H1 (cell line): ENCODE measurements at regions not wholly inside any gene's neighbourhood (a gene's known extent, or its start where the extent isn't known, plus 50 kb on each side); places are given as distances from the start of the nearest gene placed in this dataset.

Experiments used
- CTBP2 ChIP-seq: IDR thresholded peaks from 2 replicates; pipeline ENCODE4 v1.7.0; 2011; ENCODE audit warnings: borderline replicate concordance, mild to moderate bottlenecking, moderate library complexity, mixed read lengths, low read length; ENCODE audit not compliant: insufficient read depth, insufficient read length
- TF ChIP-seq, protein P1 (sequence below): fragments of 300-600 bp; sonication (generic); IDR thresholded peaks from 2 replicates; pipeline ENCODE4 v1.7.1; 2012; ENCODE audit warnings: low read length, moderate library complexity, mild to moderate bottlenecking, inconsistent platforms; ENCODE audit not compliant: insufficient replicate concordance

DNA sequence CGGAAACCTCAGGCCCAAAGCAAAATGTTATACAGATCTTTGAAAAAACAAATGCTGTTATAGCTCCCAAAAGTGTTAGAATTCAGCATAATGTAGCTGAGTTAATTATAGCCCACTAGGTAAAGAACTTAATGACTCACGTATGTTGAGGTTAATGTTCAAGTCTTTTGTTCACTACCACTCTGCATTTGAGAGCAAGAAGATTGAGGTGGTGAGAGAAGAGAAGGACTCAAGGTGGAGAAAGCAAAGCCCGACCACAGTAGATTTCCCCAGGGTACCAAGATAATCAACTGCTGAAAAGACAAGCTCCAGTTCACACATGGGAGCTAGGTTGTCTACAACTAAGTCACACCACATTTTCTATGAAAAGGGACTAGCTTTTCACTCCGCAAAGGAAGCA is 480.2 kb downstream of the DTHD1 start (continued):
- no peak for TF ChIP-seq CTBP2
- TF ChIP-seq, protein P1, sequence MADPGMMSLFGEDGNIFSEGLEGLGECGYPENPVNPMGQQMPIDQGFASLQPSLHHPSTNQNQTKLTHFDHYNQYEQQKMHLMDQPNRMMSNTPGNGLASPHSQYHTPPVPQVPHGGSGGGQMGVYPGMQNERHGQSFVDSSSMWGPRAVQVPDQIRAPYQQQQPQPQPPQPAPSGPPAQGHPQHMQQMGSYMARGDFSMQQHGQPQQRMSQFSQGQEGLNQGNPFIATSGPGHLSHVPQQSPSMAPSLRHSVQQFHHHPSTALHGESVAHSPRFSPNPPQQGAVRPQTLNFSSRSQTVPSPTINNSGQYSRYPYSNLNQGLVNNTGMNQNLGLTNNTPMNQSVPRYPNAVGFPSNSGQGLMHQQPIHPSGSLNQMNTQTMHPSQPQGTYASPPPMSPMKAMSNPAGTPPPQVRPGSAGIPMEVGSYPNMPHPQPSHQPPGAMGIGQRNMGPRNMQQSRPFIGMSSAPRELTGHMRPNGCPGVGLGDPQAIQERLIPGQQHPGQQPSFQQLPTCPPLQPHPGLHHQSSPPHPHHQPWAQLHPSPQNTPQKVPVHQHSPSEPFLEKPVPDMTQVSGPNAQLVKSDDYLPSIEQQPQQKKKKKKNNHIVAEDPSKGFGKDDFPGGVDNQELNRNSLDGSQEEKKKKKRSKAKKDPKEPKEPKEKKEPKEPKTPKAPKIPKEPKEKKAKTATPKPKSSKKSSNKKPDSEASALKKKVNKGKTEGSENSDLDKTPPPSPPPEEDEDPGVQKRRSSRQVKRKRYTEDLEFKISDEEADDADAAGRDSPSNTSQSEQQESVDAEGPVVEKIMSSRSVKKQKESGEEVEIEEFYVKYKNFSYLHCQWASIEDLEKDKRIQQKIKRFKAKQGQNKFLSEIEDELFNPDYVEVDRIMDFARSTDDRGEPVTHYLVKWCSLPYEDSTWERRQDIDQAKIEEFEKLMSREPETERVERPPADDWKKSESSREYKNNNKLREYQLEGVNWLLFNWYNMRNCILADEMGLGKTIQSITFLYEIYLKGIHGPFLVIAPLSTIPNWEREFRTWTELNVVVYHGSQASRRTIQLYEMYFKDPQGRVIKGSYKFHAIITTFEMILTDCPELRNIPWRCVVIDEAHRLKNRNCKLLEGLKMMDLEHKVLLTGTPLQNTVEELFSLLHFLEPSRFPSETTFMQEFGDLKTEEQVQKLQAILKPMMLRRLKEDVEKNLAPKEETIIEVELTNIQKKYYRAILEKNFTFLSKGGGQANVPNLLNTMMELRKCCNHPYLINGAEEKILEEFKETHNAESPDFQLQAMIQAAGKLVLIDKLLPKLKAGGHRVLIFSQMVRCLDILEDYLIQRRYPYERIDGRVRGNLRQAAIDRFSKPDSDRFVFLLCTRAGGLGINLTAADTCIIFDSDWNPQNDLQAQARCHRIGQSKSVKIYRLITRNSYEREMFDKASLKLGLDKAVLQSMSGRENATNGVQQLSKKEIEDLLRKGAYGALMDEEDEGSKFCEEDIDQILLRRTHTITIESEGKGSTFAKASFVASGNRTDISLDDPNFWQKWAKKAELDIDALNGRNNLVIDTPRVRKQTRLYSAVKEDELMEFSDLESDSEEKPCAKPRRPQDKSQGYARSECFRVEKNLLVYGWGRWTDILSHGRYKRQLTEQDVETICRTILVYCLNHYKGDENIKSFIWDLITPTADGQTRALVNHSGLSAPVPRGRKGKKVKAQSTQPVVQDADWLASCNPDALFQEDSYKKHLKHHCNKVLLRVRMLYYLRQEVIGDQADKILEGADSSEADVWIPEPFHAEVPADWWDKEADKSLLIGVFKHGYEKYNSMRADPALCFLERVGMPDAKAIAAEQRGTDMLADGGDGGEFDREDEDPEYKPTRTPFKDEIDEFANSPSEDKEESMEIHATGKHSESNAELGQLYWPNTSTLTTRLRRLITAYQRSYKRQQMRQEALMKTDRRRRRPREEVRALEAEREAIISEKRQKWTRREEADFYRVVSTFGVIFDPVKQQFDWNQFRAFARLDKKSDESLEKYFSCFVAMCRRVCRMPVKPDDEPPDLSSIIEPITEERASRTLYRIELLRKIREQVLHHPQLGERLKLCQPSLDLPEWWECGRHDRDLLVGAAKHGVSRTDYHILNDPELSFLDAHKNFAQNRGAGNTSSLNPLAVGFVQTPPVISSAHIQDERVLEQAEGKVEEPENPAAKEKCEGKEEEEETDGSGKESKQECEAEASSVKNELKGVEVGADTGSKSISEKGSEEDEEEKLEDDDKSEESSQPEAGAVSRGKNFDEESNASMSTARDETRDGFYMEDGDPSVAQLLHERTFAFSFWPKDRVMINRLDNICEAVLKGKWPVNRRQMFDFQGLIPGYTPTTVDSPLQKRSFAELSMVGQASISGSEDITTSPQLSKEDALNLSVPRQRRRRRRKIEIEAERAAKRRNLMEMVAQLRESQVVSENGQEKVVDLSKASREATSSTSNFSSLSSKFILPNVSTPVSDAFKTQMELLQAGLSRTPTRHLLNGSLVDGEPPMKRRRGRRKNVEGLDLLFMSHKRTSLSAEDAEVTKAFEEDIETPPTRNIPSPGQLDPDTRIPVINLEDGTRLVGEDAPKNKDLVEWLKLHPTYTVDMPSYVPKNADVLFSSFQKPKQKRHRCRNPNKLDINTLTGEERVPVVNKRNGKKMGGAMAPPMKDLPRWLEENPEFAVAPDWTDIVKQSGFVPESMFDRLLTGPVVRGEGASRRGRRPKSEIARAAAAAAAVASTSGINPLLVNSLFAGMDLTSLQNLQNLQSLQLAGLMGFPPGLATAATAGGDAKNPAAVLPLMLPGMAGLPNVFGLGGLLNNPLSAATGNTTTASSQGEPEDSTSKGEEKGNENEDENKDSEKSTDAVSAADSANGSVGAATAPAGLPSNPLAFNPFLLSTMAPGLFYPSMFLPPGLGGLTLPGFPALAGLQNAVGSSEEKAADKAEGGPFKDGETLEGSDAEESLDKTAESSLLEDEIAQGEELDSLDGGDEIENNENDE = no peak
